Activated CD4-positive, alpha-beta T cell treated with anti-CD3 and anti-CD28 coated beads for 48 hours (primary cell): ENCODE measurements at regions not wholly inside any gene's neighbourhood (a gene's known extent, or its start where the extent isn't known, plus 50 kb on each side); places are given as distances from the start of the nearest gene placed in this dataset.

ENCODE experiments used
- DNase-seq: peaks from one replicate; pipeline ENCODE4 v3.0.0-alpha.2; 2020

DNA sequence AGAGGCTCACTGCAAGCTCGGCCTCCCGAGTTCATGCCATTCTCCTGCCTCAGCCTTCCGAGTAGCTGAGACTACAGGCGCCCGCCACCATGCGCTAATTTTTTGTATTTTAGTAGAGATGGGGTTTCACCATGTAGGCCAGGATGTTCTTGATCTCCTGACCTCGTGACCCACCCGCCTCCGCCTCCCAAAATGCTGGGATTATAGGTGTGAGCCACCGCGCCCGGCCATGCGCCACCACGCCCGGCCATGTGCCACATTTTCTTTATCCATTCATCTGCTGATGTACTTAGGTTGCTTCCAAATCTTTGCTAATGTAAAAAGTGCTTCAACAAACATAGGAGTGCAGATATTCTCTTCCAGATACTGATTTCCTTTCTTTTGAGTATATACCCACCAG is 408.6 kb downstream of the CAAP1 start:
- no peak for DNase-seq

DNA sequence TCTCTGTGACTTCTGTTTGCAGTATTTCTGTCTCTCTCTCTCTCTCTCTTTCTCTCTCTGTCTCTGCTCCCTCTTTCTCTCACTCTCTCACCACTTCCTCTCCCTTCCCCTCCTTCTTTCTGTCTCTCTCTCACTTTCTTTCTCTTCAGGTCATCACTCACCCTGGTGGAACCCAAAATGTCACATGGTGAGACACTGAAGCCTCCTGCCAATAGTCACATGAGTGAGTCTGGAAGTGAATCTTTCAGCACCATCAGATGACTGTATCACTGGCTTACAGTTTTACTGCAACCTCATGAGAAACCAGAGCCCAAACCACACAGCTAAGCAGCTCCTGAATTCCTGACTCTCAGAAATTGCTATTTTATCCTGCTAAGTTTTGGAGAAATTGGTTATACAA is 414.6 kb downstream of the CAAP1 start:
- no peak for DNase-seq

DNA sequence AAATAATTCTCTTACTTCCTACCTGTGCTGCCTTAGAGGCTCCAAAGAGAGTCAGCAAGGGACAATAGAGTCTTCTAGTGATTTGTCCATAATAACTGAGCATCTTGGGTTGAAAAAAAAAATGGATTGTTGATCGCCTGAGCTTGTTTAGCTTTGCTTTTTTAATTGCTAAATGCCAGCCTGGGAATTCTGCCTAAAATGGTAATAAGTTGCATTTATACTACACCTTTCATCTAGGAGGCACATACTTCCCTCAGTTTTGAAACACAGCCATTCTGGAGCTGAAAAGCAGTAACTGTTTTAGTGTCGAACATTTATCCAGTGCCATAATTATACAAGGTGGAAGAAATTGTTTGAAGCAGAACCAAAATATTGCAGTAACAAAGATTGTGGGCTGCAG is 421.3 kb downstream of the CAAP1 start:
- DNase-seq: no peak

- no peak for DNase-seq
Measured at GRCh38 chr9:26470284-26470683, 422.3 kb downstream of the CAAP1 start.

DNA sequence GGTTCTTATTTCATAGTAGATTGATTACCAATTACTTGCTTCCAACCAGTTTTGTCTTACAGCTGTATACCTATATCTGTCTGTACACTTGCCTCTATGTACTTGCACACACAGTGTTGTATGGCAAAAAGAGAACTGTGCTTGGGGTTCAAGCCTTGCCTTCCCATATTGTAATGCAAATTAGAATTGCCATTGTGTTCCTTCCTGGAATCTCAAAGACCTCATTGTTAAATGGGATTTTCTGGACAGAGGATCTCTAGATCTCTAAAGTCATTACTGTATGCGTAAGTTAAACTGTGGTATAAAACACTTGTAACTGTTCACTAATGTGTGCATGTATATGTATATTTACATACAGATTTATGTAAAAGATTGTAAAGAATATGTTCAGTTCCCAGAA is 428.8 kb downstream of the CAAP1 start:
- DNase-seq: no peak

GRCh38 chr9:26462751-26463150 is 429.9 kb downstream of the CAAP1 start:
- DNase-seq: no peak

GRCh38 chr9:26462213-26462612 is 430.4 kb downstream of the CAAP1 start:
- no peak for DNase-seq

DNA sequence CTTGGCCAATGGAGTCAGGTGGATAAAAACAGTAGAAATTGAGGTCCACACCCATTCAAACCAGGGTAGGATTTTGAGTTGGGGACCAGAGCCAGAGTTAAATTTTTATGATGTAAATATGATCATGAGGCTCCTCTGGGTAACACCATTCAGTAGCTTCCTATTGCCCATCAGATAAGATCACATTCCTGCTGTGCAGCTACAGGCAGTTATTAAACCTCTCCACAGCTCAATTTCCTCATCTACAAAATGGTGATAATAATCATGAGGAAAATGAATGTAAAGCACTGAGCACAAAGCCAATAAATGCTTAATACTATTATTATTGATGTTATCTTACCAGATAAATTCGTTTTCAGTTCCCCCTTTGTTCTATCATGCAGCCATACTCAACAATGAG is 432.0 kb downstream of the CAAP1 start:
- DNase-seq: no peak

- DNase-seq: no peak
Measured at GRCh38 chr9:26459959-26460358, 432.6 kb downstream of the CAAP1 start.

GRCh38 chr9:26458054-26458453 is 434.5 kb downstream of the CAAP1 start:
- DNase-seq: no peak

- no peak for DNase-seq
Measured at GRCh38 chr9:26457151-26457550, 435.5 kb downstream of the CAAP1 start.

- no peak for DNase-seq
Measured at GRCh38 chr9:26439061-26439624, 453.5 kb downstream of the CAAP1 start.

DNA sequence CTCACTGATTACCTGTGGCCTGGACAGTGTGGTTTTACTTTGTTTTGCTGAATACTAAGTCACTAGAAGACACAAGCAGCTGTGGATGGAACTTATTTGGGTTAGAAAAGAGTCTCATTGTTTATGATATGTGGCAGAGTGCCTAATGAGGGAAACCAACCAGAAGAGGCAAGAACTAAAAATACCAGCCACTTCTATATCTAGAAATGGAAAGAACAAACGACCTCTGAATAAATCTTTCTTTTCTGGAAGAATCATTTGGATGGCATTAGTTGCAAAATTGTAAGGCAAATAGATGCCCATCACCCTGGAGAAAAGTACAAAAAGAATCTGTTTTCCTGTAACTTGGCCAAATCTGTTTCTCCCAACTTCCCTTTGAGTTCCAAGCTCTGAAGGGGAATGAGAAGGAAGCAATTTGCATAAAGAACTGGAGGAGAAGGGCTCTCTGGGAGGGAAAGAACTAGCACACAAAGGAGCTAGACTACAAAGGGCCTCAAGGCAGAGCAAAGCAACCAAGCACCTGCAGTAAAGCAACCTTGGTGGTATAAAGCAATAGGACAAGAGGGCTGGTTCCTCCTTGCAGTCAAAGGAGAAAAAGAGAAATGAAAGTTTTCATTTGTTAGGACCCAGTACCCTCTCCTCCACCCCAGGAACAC is 455.4 kb downstream of the CAAP1 start:
- DNase-seq: no peak

GRCh38 chr9:26426551-26427131 is 466.0 kb downstream of the CAAP1 start:
- DNase-seq: no peak

- no peak for DNase-seq
Measured at GRCh38 chr9:26418480-26418879, 474.1 kb downstream of the CAAP1 start.

DNA sequence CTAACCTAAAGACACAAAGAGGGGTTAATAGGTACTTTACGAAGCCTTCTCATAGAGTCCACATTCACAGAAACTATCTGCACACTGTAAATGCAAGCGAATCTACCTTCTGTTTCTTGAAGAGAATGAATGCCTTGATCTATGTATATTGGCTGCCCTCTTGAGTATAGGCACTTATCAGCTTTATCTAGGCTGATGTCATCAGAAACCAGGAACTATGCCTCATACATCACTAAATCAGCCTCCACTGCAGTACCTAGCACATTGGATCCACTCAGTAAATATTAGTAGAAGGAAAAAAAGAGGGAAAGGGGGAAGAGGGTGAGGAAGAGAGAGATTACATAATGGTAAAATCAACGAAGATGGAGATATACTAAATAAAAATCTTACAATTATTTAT is 477.1 kb downstream of the CAAP1 start:
- no peak for DNase-seq

GRCh38 chr9:26413611-26414010 is 479.0 kb downstream of the CAAP1 start:
- DNase-seq: no peak

DNA sequence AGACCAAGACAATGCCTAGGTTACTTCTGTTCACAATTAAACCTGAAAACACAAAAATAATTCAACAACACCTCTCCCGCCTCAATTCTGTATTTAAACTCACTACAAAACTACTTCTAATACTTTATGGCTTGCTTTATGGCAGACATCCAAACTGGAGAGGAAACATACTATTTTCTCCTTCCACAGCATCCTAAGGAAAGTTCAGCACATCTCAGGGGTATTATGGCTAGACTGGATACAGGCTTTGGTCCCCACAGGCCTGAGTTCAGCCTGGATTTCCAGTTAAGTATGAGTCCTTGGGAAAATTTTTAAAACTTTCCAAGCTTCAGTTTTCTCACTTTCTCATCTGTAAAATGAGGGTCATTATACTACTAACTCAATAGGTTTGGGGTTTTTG is 480.2 kb downstream of the CAAP1 start:
- DNase-seq: no peak

- DNase-seq: no peak
Measured at GRCh38 chr9:26406676-26407075, 485.9 kb downstream of the CAAP1 start.

DNA sequence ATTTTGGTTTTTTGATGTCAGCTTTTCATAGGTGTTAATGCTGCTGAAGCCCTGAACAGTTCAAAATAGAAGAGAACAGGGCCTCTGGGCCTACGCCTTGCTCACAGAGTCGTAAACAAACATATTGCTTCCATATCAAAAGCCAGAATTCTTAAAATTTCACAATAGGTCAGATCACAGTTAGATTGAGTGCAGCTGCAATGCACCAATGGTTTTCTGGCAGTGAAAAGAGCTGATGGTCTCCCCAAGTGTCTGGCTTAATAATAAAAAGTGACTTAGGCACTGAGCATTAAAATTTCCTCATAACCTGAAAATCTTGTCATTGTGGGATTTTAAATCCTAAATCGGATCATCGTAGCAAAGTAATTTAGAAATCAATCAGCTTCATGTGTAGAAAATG is 493.0 kb downstream of the CAAP1 start:
- no peak for DNase-seq

GRCh38 chr9:26394025-26394424 is 498.6 kb downstream of the CAAP1 start:
- no peak for DNase-seq

GRCh38 chr9:26392639-26393038 is 500.0 kb downstream of the CAAP1 start:
- DNase-seq: no peak

DNA sequence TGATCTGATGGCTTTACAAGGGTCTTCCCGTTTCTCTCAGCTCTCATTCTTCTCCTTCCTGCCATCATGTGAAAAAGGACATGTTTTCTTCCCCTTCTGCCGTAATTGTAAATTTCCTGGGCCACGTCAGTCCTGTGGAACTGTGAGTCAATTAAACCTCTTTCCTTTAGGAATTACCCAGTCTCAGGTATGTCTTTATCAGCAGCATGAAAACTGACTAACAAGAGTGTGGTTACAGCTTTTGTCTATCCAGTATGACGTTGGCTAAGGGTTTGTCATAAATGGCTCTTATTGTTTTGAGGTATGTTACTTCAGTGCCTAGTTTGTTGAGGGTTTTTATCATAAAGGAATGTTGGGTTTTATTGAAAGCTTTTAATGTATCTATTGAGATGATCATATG is 501.6 kb downstream of the CAAP1 start:
- DNase-seq: no peak

- no peak for DNase-seq
Measured at GRCh38 chr9:26375448-26375847, 517.2 kb downstream of the CAAP1 start.

- DNase-seq: no peak
Measured at GRCh38 chr9:26373616-26374015, 519.0 kb downstream of the CAAP1 start.
